ENCODE measurements at regions not wholly inside any gene's neighbourhood (a gene's known extent, or its start where the extent isn't known, plus 50 kb on each side); places are given as distances from the start of the nearest gene placed in this dataset.

DNA sequence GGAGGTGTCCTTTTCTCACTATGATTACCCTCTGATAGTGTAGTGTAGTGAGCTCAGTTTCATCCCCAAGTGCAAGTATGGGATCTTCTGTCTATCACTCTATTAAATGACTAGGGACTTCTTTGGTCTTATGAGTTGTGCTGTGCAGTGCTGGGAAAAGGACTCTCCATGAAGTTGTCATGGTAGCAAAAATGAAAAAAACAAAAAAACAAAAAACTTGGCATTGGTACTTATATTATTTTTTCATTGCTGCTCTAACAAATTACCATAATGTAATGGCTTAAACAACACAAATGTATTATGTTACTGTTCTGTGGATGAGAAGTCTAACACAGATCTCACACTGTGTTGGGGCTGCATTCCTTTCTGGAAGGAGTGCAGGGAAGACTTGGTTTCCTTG, 393.1 kb upstream of the NOVA1 start:
- Histone ChIP-seq H3K27me3 (ENCODE audit: control insufficient read depth, insufficient read depth, low read length) (no peaks in the 10 kb centered on the region), H3K4me1 (ENCODE audit: control insufficient read depth, insufficient read depth, low read length) (peaks cover 4% of the 10 kb centered on the region), H3K27ac (ENCODE audit: low read length) (peak overlapping the region; percentile 18), H3K36me3 (ENCODE audit: control insufficient read depth, insufficient read depth, low read length) (no peaks in the 10 kb centered on the region), H3K9me3 (replicated peaks; ENCODE audit: control insufficient read depth, low read depth, low read length) (no peaks in the 10 kb centered on the region), H3K4me3 (ENCODE audit: low read length) (no peak overlapping the region)
- peak; percentile 71 for DNase-seq

- H3K4me1 ChIP-seq (ENCODE audit: control insufficient read depth, insufficient read depth, low read length) = peaks cover 4% of the 10 kb centered on the region
- H3K27me3 ChIP-seq (ENCODE audit: control insufficient read depth, insufficient read depth, low read length) = no peaks in the 10 kb centered on the region
- H3K9me3 ChIP-seq (replicated peaks; ENCODE audit: control insufficient read depth, low read depth, low read length) = no peaks in the 10 kb centered on the region
- H3K27ac ChIP-seq (ENCODE audit: low read length) = no peak overlapping the region
- H3K4me3 ChIP-seq (ENCODE audit: low read length) = no peak overlapping the region
- H3K36me3 ChIP-seq (ENCODE audit: control insufficient read depth, insufficient read depth, low read length) = no peaks in the 10 kb centered on the region
- WGBS (ENCODE audit: insufficient coverage) = 100% methylated on average over 1 of the region's 3 CpGs
- no peak for DNase-seq
Measured at GRCh38 chr14:26992403-26993115, 394.7 kb upstream of the NOVA1 start.

GRCh38 chr14:26993556-26993955, 395.7 kb upstream of the NOVA1 start:
- Histone ChIP-seq H3K4me1 (ENCODE audit: control insufficient read depth, insufficient read depth, low read length) (peaks cover 4% of the 10 kb centered on the region), H3K9me3 (replicated peaks; ENCODE audit: control insufficient read depth, low read depth, low read length) (no peaks in the 10 kb centered on the region), H3K27ac (ENCODE audit: low read length) (no peak overlapping the region), H3K27me3 (ENCODE audit: control insufficient read depth, insufficient read depth, low read length) (no peaks in the 10 kb centered on the region), H3K36me3 (ENCODE audit: control insufficient read depth, insufficient read depth, low read length) (no peaks in the 10 kb centered on the region), H3K4me3 (ENCODE audit: low read length) (no peak overlapping the region)
- DNase-seq = peak; percentile 74
- WGBS (ENCODE audit: insufficient coverage) = no CpG with 5 or more reads among the region's 2 CpGs

- no peaks in the 10 kb centered on the region for H3K27me3 ChIP-seq (ENCODE audit: control insufficient read depth, insufficient read depth, low read length)
- no peaks in the 10 kb centered on the region for H3K9me3 ChIP-seq (replicated peaks; ENCODE audit: control insufficient read depth, low read depth, low read length)
- H3K4me3 ChIP-seq (ENCODE audit: low read length) = no peak overlapping the region
- H3K27ac ChIP-seq (ENCODE audit: low read length) = peak overlapping the region; percentile 66
- peak; percentile 16 for DNase-seq
- H3K4me1 ChIP-seq (ENCODE audit: control insufficient read depth, insufficient read depth, low read length) = peaks cover 4% of the 10 kb centered on the region
- no peaks in the 10 kb centered on the region for H3K36me3 ChIP-seq (ENCODE audit: control insufficient read depth, insufficient read depth, low read length)
Measured at GRCh38 chr14:26995301-26995700, 397.5 kb upstream of the NOVA1 start.

DNA sequence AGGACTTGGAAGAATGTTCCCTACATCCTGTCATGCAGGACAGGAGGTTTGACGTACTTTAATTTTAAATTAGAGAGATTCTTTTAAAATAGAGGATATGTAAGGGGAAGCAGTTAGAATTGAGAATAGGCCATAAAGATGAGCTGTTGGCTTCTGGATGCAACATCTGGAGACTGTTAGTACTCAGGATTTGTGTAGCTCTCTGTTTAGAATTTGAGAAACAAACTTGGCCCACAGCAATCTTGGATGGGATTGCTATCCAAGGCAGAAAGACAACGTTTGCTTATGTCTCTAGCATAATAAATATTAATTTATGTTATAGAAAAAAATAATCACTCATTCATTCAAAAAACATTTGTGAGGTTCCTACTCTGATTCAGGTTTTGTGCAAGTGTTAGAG, 398.4 kb upstream of the NOVA1 start:
- Histone ChIP-seq H3K9me3 (replicated peaks; ENCODE audit: control insufficient read depth, low read depth, low read length) (no peaks in the 10 kb centered on the region), H3K4me1 (ENCODE audit: control insufficient read depth, insufficient read depth, low read length) (peaks cover 4% of the 10 kb centered on the region), H3K4me3 (ENCODE audit: low read length) (no peak overlapping the region), H3K27me3 (ENCODE audit: control insufficient read depth, insufficient read depth, low read length) (no peaks in the 10 kb centered on the region), H3K36me3 (ENCODE audit: control insufficient read depth, insufficient read depth, low read length) (no peaks in the 10 kb centered on the region), H3K27ac (ENCODE audit: low read length) (peak overlapping the region; percentile 66)
- DNase-seq = peak; percentile 97
- WGBS (ENCODE audit: insufficient coverage) = 40% methylated on average over 1 of the region's 2 CpGs

GRCh38 chr14:27002179-27002578, 404.3 kb upstream of the NOVA1 start:
- Histone ChIP-seq H3K9me3 (replicated peaks; ENCODE audit: control insufficient read depth, low read depth, low read length) (no peaks in the 10 kb centered on the region), H3K36me3 (ENCODE audit: control insufficient read depth, insufficient read depth, low read length) (no peaks in the 10 kb centered on the region), H3K4me3 (ENCODE audit: low read length) (no peak overlapping the region), H3K27me3 (ENCODE audit: control insufficient read depth, insufficient read depth, low read length) (no peaks in the 10 kb centered on the region), H3K27ac (ENCODE audit: low read length) (no peak overlapping the region), H3K4me1 (ENCODE audit: control insufficient read depth, insufficient read depth, low read length) (no peaks in the 10 kb centered on the region)
- no peak for DNase-seq
- no CpG with 5 or more reads among the region's 2 CpGs for WGBS (ENCODE audit: insufficient coverage)

GRCh38 chr14:27006570-27006969, 408.7 kb upstream of the NOVA1 start:
- WGBS (ENCODE audit: insufficient coverage) = 40% methylated on average over 1 of the region's 1 CpG
- no peak overlapping the region for H3K27ac ChIP-seq (ENCODE audit: low read length)

DNA sequence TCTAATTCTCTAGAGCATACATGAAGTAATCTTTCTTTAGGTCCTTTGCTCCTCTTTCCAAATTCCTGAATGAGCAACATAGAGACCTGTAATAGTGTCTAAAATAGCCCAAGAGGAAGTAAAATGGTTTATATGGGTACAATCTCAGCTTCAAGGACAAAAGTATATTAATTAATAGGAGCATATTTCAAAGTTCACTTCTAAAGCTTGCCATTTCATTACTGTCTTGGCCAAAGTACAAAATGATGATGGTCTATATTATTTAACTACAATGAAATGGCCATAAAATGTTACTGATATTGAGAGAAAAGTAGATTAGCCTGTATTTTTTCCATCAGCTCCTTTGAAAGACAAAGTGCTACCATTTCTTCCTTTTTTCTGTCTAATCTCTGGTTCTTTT, 410.4 kb upstream of the NOVA1 start:
- DNase-seq = no peak
- H3K27me3 ChIP-seq (ENCODE audit: control insufficient read depth, insufficient read depth, low read length) = no peaks in the 10 kb centered on the region

More at GRCh38 chr14:27006570-27006969, 408.7 kb upstream of the NOVA1 start:
- Histone ChIP-seq H3K27me3 (ENCODE audit: control insufficient read depth, insufficient read depth, low read length) (no peaks in the 10 kb centered on the region), H3K36me3 (ENCODE audit: control insufficient read depth, insufficient read depth, low read length) (no peaks in the 10 kb centered on the region), H3K4me3 (ENCODE audit: low read length) (no peak overlapping the region), H3K9me3 (replicated peaks; ENCODE audit: control insufficient read depth, low read depth, low read length) (no peaks in the 10 kb centered on the region), H3K4me1 (ENCODE audit: control insufficient read depth, insufficient read depth, low read length) (no peaks in the 10 kb centered on the region)
- DNase-seq = peak; percentile 54

GRCh38 chr14:27012641-27013040, 414.8 kb upstream of the NOVA1 start:
- Histone ChIP-seq H3K9me3 (replicated peaks; ENCODE audit: control insufficient read depth, low read depth, low read length) (no peaks in the 10 kb centered on the region), H3K36me3 (ENCODE audit: control insufficient read depth, insufficient read depth, low read length) (no peaks in the 10 kb centered on the region), H3K4me3 (ENCODE audit: low read length) (no peak overlapping the region), H3K27me3 (ENCODE audit: control insufficient read depth, insufficient read depth, low read length) (no peaks in the 10 kb centered on the region), H3K27ac (ENCODE audit: low read length) (no peak overlapping the region), H3K4me1 (ENCODE audit: control insufficient read depth, insufficient read depth, low read length) (no peaks in the 10 kb centered on the region)
- WGBS (ENCODE audit: insufficient coverage) = no CpG with 5 or more reads among the region's 3 CpGs
- DNase-seq = peak; percentile 18

More for the DNA sequence above, 410.4 kb upstream of the NOVA1 start:
- no peak overlapping the region for H3K27ac ChIP-seq (ENCODE audit: low read length)
- H3K9me3 ChIP-seq (replicated peaks; ENCODE audit: control insufficient read depth, low read depth, low read length) = no peaks in the 10 kb centered on the region
- no peaks in the 10 kb centered on the region for H3K4me1 ChIP-seq (ENCODE audit: control insufficient read depth, insufficient read depth, low read length)
- no peaks in the 10 kb centered on the region for H3K36me3 ChIP-seq (ENCODE audit: control insufficient read depth, insufficient read depth, low read length)
- no peak overlapping the region for H3K4me3 ChIP-seq (ENCODE audit: low read length)

- 80% methylated on average over 1 of the region's 4 CpGs for WGBS (ENCODE audit: insufficient coverage)
Measured at GRCh38 chr14:27013678-27014077, 415.8 kb upstream of the NOVA1 start.

GRCh38 chr14:27015065-27015464, 417.2 kb upstream of the NOVA1 start:
- no peaks in the 10 kb centered on the region for H3K9me3 ChIP-seq (replicated peaks; ENCODE audit: control insufficient read depth, low read depth, low read length)
- no peaks in the 10 kb centered on the region for H3K36me3 ChIP-seq (ENCODE audit: control insufficient read depth, insufficient read depth, low read length)
- no peak for DNase-seq
- H3K27ac ChIP-seq (ENCODE audit: low read length) = no peak overlapping the region
- H3K4me1 ChIP-seq (ENCODE audit: control insufficient read depth, insufficient read depth, low read length) = no peaks in the 10 kb centered on the region
- 86% methylated on average over 1 of the region's 1 CpG for WGBS (ENCODE audit: insufficient coverage)
- H3K4me3 ChIP-seq (ENCODE audit: low read length) = no peak overlapping the region
- H3K27me3 ChIP-seq (ENCODE audit: control insufficient read depth, insufficient read depth, low read length) = no peaks in the 10 kb centered on the region

More at GRCh38 chr14:27013678-27014077, 415.8 kb upstream of the NOVA1 start:
- no peak for DNase-seq
- Histone ChIP-seq H3K4me3 (ENCODE audit: low read length) (no peak overlapping the region), H3K27ac (ENCODE audit: low read length) (no peak overlapping the region), H3K27me3 (ENCODE audit: control insufficient read depth, insufficient read depth, low read length) (no peaks in the 10 kb centered on the region), H3K36me3 (ENCODE audit: control insufficient read depth, insufficient read depth, low read length) (no peaks in the 10 kb centered on the region), H3K4me1 (ENCODE audit: control insufficient read depth, insufficient read depth, low read length) (no peaks in the 10 kb centered on the region), H3K9me3 (replicated peaks; ENCODE audit: control insufficient read depth, low read depth, low read length) (no peaks in the 10 kb centered on the region)

Data from muscle of leg (tissue), 3 donors.